ENCODE measurements at regions not wholly inside any gene's neighbourhood (a gene's known extent, or its start where the extent isn't known, plus 50 kb on each side); places are given as distances from the start of the nearest gene placed in this dataset.

DNA sequence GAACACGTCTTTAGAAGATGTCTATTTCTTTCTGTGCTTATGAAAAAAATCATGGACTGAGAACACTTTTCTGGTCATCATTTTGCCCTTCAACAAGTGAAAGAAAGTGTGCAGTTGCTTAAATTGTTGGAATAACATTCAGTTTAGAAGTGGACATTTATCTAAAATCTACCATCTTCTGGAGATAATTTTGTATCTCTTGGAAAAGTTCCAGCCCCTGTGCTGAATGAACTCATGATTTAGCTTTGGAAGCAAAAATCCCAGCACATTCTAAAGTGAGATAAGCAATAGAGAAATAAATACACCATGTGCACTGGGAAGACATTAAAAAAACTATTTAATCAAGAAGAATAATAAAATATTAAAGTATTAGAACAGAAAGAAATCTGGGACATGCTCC, 1420.8 kb upstream of the SLC10A2 start:
- no peak overlapping the region for H3K4me3 ChIP-seq (ENCODE audit: low read depth, low read length)

- no peak overlapping the region for H3K4me3 ChIP-seq (ENCODE audit: low read depth, low read length)
Measured at GRCh38 chr13:104485571-104485970, 1419.4 kb upstream of the SLC10A2 start.

DNA sequence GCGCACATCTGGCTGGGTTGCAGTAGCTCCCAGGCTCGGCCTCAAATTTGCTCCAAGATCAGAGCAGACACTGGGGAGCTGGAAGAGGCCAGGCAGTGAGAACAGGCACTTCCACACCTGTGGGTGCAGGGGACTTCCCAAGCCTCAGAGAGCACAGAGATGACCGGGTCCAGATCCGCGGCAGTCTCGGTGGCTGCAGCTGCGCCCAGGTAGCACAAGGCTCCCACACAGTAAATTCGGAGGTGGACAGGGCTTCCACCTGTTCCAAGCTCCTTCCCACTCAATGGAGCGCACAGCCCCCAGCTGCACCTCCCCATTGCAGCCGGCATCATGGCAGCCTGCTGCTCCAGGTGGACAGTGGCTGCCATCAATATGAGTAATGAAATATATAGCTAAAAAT, 1417.4 kb upstream of the SLC10A2 start:
- no peak overlapping the region for H3K4me3 ChIP-seq (ENCODE audit: low read depth, low read length)

GRCh38 chr13:104477261-104477660, 1411.0 kb upstream of the SLC10A2 start:
- H3K4me3 ChIP-seq (ENCODE audit: low read depth, low read length) = no peak overlapping the region

- no peak overlapping the region for H3K4me3 ChIP-seq (ENCODE audit: low read depth, low read length)
Measured at GRCh38 chr13:104473936-104474335, 1407.7 kb upstream of the SLC10A2 start.

- H3K4me3 ChIP-seq (ENCODE audit: low read depth, low read length) = no peak overlapping the region
Measured at GRCh38 chr13:104466016-104466415, 1399.8 kb upstream of the SLC10A2 start.

DNA sequence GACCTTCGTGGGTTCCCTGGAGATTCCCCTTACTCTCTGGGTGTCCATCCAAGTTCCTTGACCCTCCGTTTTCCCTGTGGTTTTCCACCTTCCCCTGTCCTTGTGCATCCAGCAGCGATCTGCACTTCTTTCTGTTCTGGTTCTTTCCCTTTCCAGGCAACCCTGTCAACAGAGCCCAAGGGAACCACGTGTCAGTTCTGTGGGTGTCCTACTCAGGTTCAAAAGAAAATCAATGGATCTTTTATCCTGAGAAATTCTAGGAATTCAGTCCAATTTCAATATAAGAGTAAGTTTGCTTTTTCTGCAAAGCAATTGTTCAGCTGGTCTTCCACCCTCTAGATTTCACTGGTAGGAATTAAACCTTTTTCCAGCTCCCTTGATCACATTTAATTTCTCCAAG, 1394.8 kb upstream of the SLC10A2 start:
- no peak overlapping the region for H3K4me3 ChIP-seq (ENCODE audit: low read depth, low read length)

DNA sequence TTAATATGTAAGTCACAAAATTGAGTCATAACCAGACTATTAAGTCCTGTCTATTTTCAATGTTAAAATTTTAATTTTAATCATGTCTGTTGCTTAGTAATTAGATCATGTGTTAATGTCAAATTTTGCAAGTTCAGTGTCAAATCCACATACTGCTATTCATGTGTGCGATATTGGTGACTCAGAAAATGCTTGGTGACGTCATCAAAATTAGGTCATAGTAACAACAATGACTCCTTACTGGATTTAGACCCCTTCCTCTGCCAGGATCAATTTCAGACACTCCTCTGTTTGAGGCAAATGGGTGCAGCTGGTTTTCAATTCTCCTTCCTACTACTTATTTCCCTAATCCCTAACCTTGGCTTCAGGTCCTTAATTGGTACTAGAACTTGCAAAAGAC, 1394.3 kb upstream of the SLC10A2 start:
- no peak overlapping the region for H3K4me3 ChIP-seq (ENCODE audit: low read depth, low read length)

DNA sequence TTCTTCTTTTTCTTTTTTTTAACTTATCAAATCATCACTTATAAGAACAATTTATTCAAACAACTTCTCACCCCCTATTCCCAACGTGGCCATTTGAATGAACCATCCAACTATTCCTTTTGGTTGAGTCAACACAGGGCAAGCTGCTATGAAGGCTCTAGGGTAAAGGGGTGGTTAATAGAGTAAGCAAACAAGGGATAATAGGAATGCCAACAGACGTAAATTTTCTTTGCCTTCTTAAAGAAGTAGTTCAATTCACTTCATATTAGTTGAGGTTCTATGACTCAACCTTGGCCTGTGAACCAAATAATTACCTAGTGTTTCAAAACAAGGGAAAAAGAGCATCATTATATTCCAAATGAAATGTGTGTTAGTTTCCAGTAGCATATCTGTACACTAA, 1383.8 kb upstream of the SLC10A2 start:
- H3K4me3 ChIP-seq (ENCODE audit: low read depth, low read length) = no peak overlapping the region

GRCh38 chr13:104447348-104447747, 1381.1 kb upstream of the SLC10A2 start:
- no peak overlapping the region for H3K4me3 ChIP-seq (ENCODE audit: low read depth, low read length)

DNA sequence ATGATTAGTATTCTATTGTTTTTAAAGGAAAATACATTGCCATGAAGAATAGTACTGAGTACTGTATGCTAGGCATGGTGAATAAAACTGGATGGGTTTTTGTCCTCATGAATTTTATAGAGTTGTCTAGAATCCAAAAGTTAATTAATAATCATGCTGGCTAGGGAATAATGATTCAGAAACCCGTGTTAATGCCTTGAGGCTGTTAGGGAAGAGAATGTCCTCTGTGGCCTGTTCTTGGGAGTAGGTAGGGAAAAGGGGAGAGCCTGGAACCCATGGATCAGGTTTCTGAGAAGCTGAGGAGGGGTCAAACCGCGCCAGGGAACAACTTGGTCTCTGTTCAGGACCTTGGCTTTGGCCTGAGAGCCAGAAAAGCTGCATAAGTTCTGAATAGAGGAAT, 1376.3 kb upstream of the SLC10A2 start:
- H3K4me3 ChIP-seq (ENCODE audit: low read depth, low read length) = no peak overlapping the region

GRCh38 chr13:104436555-104436954, 1370.3 kb upstream of the SLC10A2 start:
- no peak overlapping the region for H3K4me3 ChIP-seq (ENCODE audit: low read depth, low read length)

DNA sequence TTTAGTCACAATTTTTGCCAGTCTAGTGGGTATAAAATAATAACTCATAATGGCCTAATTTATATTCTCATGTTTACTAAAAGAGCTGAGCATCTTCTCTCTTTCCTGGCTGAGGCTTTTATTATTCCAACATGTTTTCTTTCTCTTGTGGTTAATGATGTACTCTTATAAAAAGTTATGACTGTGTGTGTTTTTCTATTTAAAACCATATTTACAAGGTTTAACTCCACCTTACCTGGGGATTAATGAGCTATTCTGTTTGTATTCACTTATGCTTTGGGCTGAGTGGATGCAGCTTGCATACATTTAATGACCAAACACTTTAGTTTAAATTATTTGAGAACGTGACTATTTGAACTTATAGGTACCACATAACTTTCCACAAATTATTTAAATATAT, 1365.7 kb upstream of the SLC10A2 start:
- H3K4me3 ChIP-seq (ENCODE audit: low read depth, low read length) = no peak overlapping the region

DNA sequence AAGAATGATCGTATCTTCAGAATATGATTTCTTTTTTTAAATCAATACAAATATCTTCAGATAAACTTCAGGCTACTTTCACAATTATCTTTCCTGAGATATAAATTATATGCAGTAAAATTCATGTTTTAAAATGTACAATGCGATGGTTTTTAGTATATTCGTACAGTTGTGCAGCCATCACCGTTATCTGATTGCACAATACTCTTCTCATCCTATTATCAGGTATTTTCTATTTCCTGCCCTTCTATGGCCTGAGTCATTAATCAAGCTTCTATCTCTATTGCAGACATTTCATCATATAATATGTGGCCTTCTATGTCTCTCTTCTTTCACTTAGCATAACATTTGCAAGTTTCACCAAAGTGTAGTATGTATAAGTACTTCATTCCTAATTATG, 1360.2 kb upstream of the SLC10A2 start:
- H3K4me3 ChIP-seq (ENCODE audit: low read depth, low read length) = no peak overlapping the region

GRCh38 chr13:104422668-104423067, 1356.5 kb upstream of the SLC10A2 start:
- H3K4me3 ChIP-seq (ENCODE audit: low read depth, low read length) = no peak overlapping the region

DNA sequence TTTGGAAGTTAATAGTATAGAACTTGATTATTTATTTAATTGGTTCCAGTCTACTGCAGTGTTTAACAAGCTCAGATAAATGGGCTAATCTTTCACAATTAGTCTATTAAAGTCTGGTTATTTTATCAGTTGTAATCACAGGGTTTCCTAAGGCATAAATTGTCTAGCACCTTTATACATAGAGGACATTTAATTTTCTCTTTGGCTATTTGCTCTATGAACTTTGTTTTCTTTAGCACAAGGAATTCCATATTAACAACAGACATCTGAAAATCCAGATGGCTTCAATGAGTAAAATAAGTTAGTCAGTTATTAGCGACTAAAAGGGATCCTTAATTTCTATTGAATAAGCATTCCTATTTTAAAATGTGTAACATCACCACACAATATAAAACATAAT, 1350.8 kb upstream of the SLC10A2 start:
- H3K4me3 ChIP-seq (ENCODE audit: low read depth, low read length) = no peak overlapping the region

- no peak overlapping the region for H3K4me3 ChIP-seq (ENCODE audit: low read depth, low read length)
Measured at GRCh38 chr13:104414771-104415170, 1348.6 kb upstream of the SLC10A2 start.

DNA sequence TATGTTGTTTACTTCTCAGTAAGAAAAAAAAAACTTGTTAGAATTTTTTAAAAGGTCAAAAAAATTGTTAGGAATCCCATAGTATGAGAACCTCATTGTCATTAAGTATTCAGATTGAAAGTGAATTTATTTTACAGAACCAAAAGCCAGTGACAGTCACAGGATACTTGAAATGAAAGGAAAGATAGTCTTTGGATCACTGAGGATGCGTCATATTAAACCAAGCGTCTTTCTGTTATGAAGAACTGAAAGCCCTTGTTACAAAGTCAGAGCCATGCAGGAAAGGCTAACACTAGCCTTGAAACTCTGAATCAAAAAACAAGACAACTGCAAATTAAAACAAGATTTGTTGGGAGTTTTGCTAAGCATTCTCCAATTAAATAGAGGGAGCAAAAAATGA, 1348.0 kb upstream of the SLC10A2 start:
- no peak overlapping the region for H3K4me3 ChIP-seq (ENCODE audit: low read depth, low read length)

GRCh38 chr13:104411141-104411765, 1345.0 kb upstream of the SLC10A2 start:
- H3K4me3 ChIP-seq (ENCODE audit: low read depth, low read length) = no peak overlapping the region

DNA sequence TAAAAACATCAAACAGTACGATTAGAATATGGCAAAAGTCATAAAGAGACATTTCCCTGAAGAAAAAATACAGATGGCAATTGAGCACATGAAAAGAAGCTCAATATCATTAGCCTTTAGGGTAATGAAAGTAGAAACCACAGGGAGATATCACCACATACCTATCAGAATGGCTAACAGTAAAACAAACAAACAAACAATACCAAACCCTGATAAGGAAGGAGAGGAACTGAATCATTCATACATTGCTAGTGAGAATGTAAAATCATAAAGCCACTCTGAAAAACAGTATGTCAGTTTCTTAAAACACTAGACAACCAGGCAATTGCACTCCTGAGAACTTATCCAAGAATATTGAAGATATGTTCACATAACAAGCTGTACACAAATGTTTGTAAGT, 1342.5 kb upstream of the SLC10A2 start:
- no peak overlapping the region for H3K4me3 ChIP-seq (ENCODE audit: low read depth, low read length)

DNA sequence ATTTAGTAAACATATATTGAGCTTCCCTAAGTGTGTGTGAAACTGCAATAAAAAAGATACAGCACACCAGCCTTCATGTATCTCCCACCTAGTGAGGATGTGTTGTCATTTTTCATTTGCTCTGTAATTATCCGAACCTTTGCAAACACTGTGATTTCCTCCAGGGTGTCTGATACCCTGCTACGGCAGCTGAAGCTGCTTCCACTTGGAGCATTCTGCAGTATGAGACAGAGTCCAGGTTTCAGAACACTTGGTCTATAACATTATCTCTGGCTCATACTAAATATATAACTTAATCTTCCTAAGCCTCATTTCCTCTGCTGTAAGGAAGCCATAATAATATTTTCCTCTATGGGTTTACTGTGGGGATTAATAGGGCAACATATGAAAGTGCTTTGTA, 1338.1 kb upstream of the SLC10A2 start:
- no peak overlapping the region for H3K4me3 ChIP-seq (ENCODE audit: low read depth, low read length)

- no peak overlapping the region for H3K4me3 ChIP-seq (ENCODE audit: low read depth, low read length)
Measured at GRCh38 chr13:104389691-104390090, 1323.5 kb upstream of the SLC10A2 start.

DNA sequence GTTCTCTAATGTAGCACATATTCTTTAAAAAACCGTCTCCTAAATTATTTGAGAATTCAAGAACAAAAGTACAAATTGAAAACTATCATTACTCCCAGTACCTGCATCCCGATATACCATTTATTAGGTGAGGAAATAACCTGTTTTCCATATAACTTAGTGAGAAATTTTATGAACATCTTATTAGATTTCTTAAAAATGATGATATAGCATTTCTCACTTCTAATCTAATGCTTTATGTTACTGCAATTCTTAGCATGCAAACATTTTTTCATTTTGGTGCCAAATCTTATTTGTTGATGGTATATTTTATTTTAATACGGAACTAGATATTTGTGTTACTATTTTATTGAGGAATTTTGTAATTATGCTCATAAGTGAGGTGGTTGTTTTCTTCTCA, 1321.3 kb upstream of the SLC10A2 start:
- H3K4me3 ChIP-seq (ENCODE audit: low read depth, low read length) = no peak overlapping the region

- H3K4me3 ChIP-seq (ENCODE audit: low read depth, low read length) = no peak overlapping the region
Measured at GRCh38 chr13:104385404-104385803, 1319.2 kb upstream of the SLC10A2 start.

Measured in iPS-11a (cell line).